GM12872 (cell line): ENCODE measurements at regions not wholly inside any gene's neighbourhood (a gene's known extent, or its start where the extent isn't known, plus 50 kb on each side); places are given as distances from the start of the nearest gene placed in this dataset.

Source experiments
- TF ChIP-seq, protein P1 (sequence below): IDR thresholded peaks from 3 replicates; pipeline ENCODE4 v1.5.1; 2011; ENCODE audit warnings: low read depth, mild to moderate bottlenecking, low read length, moderate library complexity; ENCODE audit not compliant: insufficient read depth

DNA sequence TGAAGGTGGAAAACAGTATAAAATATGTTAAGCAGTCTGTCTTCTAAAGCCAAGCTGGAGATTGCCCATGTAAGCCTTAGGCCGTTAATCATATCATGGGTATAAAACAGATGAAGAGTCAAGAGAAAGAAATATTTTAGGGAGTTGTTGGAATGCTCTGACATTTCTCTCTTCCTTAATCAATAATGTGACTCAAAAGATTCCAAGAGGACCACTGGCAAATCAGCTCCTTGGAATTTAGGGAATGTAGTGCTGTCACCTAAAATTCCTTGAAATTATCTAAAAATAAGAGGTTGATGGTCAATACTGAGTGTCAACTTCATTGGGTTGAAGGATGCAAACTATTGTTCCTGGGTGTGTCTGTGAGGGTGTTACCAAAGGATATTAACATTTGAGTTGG lies 525.9 kb downstream of the KCNA4 start:
- TF ChIP-seq, protein P1, sequence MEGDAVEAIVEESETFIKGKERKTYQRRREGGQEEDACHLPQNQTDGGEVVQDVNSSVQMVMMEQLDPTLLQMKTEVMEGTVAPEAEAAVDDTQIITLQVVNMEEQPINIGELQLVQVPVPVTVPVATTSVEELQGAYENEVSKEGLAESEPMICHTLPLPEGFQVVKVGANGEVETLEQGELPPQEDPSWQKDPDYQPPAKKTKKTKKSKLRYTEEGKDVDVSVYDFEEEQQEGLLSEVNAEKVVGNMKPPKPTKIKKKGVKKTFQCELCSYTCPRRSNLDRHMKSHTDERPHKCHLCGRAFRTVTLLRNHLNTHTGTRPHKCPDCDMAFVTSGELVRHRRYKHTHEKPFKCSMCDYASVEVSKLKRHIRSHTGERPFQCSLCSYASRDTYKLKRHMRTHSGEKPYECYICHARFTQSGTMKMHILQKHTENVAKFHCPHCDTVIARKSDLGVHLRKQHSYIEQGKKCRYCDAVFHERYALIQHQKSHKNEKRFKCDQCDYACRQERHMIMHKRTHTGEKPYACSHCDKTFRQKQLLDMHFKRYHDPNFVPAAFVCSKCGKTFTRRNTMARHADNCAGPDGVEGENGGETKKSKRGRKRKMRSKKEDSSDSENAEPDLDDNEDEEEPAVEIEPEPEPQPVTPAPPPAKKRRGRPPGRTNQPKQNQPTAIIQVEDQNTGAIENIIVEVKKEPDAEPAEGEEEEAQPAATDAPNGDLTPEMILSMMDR, result no peak

DNA sequence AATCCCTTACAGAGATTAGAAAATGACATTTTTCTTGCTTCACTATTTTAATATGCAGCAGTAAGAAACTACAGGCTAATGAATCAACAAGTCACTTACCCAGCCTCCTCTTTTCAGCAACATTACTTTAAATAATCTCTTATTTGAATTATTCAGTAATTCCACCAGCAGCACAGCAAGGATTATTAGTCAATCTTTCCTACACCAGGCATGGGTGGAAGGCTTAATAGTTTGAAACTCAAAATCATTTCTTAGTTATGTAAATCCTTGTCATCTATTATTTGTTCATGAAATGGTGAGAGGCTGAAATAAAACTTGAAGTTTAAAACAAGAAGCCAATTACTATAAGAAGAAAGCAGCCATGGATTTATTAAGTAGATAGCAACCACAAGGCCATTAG lies 530.5 kb downstream of the KCNA4 start:
- TF ChIP-seq, protein P1, result no peak

DNA sequence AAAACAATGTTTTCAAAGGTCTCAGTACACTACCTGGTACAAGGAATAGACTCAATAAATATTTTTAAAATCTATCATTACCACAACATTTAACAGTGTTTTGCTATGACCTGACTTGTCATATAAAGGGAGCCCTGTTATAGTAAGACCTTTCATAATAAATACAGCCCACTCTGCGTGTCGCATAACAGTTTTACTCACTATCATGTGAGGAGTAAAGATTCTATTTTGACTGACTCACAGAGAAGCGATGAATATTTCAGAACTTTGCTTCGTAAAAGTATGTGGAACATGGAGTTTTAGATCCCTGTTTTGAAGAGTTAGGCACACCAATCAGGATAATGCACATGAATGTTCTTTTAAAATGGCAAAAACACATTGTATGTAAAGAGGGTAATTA lies 531.2 kb downstream of the KCNA4 start:
- TF ChIP-seq, protein P1, result no peak

DNA sequence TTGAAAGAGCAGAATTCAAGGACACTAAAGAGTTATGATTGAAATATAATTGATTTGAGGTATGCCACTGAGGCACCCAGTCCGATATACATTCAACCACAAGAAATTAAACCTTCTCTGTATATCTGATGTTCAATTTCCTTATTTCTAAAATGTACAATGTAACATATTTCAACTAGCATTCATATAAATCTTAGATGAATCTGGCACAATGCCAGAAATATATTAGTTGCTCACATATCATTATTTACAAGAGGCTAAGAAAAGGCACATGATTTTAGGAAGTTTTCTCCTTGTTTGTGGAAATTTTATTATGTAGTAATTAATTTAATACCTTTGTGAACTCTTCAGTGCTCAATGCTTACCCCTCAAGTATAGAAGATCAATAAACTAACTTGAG lies 532.3 kb downstream of the KCNA4 start:
- TF ChIP-seq, protein P1, result no peak

DNA sequence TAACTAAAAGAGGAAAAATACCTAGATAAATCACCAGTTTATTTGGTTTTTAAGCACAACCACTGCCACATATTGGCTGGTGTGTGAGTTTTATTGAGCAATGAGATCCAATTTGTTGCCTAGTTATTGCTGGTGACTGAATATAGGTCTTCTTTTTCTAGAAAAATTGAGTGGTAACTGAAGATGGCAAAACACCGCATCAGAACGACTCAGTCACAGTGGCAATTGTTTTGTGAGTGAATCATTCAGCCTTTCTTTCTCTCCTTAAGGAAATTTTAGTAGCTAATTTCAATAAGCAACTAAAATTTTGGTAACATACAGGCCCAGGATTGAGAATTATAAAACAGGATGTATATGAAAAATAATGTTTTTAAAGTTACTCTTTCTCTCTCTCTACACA lies 533.0 kb downstream of the KCNA4 start:
- TF ChIP-seq, protein P1, result no peak

DNA sequence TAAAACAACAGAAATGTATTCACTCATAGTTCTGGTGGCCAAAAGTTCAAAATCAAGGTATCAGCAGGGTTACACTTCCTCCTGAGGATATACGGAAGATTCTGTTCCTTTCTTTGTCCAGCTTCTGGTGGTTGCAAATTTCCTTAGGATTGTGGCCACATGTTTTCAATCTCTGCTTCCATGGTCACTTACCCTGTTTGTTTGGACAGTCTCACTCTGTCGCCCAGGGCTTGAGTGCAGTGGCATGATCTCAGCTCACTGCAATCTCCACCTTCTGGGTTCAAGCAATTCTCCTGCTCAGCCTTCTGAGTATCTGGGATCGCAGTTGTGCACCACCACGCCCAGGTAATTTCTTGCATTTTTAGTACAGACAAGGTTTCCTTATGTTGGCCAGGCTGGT lies 534.3 kb downstream of the KCNA4 start:
- TF ChIP-seq, protein P1, result no peak

DNA sequence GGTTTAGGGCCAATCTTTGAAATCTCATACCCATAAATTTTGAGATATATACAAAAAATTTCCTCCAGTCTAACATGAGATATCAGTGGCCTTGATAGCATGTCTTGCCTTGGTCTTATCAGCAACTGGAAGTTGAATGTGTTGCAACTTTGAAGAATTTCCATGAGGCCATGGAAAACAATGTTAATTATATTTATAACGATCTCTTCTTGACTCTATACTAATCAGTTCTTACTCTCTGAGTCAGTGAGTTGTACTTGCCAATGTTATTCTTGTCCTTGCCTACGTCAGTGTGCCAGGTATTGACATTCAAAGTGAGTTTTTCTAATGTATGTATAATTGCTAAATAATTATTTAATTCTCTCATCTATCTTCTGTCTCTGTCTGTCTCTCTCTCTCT lies 535.1 kb downstream of the KCNA4 start:
- TF ChIP-seq, protein P1, result no peak

DNA sequence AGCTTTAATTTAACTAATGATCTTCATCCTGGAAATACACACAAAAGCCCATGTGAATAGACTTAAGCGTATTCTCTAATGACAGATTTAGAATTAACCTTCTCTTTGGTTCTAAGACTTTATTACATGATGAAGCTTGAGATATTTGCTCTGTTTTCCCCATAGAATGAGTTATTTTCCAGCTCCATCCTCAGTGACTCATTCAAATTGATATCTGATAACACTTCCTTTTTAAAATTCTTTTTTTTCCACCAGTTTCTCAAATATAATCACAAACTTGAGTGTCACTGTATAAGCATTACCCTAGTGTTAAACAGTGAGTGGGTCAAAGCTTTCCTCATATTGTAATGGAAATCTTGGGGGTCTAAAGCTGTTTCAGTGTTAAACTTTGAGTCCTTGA lies 535.8 kb downstream of the KCNA4 start:
- TF ChIP-seq, protein P1, result no peak
